Nephron (organoid): ENCODE measurements at regions not wholly inside any gene's neighbourhood (a gene's known extent, or its start where the extent isn't known, plus 50 kb on each side); places are given as distances from the start of the nearest gene placed in this dataset.

Experiments
- H3K27ac Mint-ChIP-seq, 3 experiments: 2 replicates each; pipeline ENCODE4 v1.8.0; 2020; ENCODE audit warnings: mixed read lengths in 3 of 3, mild to moderate bottlenecking in 2 of 3, moderate library complexity in 1 of 3
- H3K27me3 Mint-ChIP-seq: 2 replicates; pipeline ENCODE4 v1.8.0; 2021; ENCODE audit warnings: low read depth, mild to moderate bottlenecking, moderate library complexity, mixed read lengths
- H3K36me3 Mint-ChIP-seq: 2 replicates; pipeline ENCODE4 v1.8.0; 2020; ENCODE audit warnings: low read depth, mixed read lengths
- H3K4me1 Mint-ChIP-seq: 2 replicates; pipeline ENCODE4 v1.8.0; 2020; ENCODE audit warnings: mixed read lengths
- H3K4me3 Mint-ChIP-seq, 3 experiments: 2 replicates each; pipeline ENCODE4 v1.8.0; 2020; ENCODE audit warnings: mild to moderate bottlenecking in 3 of 3, mixed read lengths in 3 of 3, moderate library complexity in 2 of 3
- H3K9me3 Mint-ChIP-seq: 2 replicates; pipeline ENCODE4 v1.8.0; 2020; ENCODE audit warnings: mixed read lengths
- CTCF ChIP-seq, 3 experiments: fragments of 200-600 bp; sonication (generic); IDR thresholded peaks; one replicate each; pipeline ENCODE4 v1.5.0; 2021; ENCODE audit warnings: antibody characterized with exemption in 3 of 3; ENCODE audit not compliant: unreplicated experiment in 3 of 3

GRCh38 chr4:37540486-37540885 is 145.7 kb downstream of the RELL1 start:
- Mint-ChIP-seq H3K9me3 (peaks cover 2% of the 10 kb centered on the region), H3K4me3 (no peak overlapping the region), H3K27me3 (peaks cover 6% of the 10 kb centered on the region), H3K4me1 (peaks cover 12% of the 10 kb centered on the region), H3K36me3 (peaks cover under 1% of the 10 kb centered on the region), H3K27ac (peak overlapping the region in 2 of 3 experiments; percentile 7 to 68)
- no peak for TF ChIP-seq CTCF (IDR thresholded peaks at IDR 0.05; ENCODE audit: unreplicated experiment in 3 of 3)

GRCh38 chr4:37538931-37539330 is 147.2 kb downstream of the RELL1 start:
- Mint-ChIP-seq H3K27me3 (peaks cover 2% of the 10 kb centered on the region), H3K36me3 (no peaks in the 10 kb centered on the region), H3K9me3 (no peaks in the 10 kb centered on the region), H3K27ac (no peak overlapping the region), H3K4me1 (peaks cover 12% of the 10 kb centered on the region), H3K4me3 (no peak overlapping the region)
- TF ChIP-seq CTCF (IDR thresholded peaks at IDR 0.05; ENCODE audit: unreplicated experiment in 3 of 3), result no peak

- H3K4me3 Mint-ChIP-seq, result no peak overlapping the region
- no peaks in the 10 kb centered on the region for H3K36me3 Mint-ChIP-seq
- H3K27me3 Mint-ChIP-seq, result no peaks in the 10 kb centered on the region
- H3K9me3 Mint-ChIP-seq, result no peaks in the 10 kb centered on the region
- no peak overlapping the region for H3K27ac Mint-ChIP-seq
- peaks cover 12% of the 10 kb centered on the region for H3K4me1 Mint-ChIP-seq
- no peak for TF ChIP-seq CTCF (IDR thresholded peaks at IDR 0.05; ENCODE audit: unreplicated experiment in 3 of 3)
These were observed 148.7 kb downstream of the RELL1 start for GRCh38 chr4:37537484-37537883.

- Mint-ChIP-seq H3K4me1 (peaks cover 7% of the 10 kb centered on the region), H3K36me3 (no peaks in the 10 kb centered on the region), H3K27ac (no peak overlapping the region), H3K4me3 (no peak overlapping the region), H3K27me3 (no peaks in the 10 kb centered on the region), H3K9me3 (no peaks in the 10 kb centered on the region)
- no peak for TF ChIP-seq CTCF (IDR thresholded peaks at IDR 0.05; ENCODE audit: unreplicated experiment in 3 of 3)
These were observed 150.3 kb downstream of the RELL1 start for GRCh38 chr4:37535872-37536271.

GRCh38 chr4:37533286-37534033 is 152.7 kb downstream of the RELL1 start:
- Mint-ChIP-seq H3K27me3 (no peaks in the 10 kb centered on the region), H3K27ac (no peak overlapping the region), H3K4me3 (no peak overlapping the region), H3K36me3 (no peaks in the 10 kb centered on the region), H3K9me3 (no peaks in the 10 kb centered on the region), H3K4me1 (no peaks in the 10 kb centered on the region)
- no peak for TF ChIP-seq CTCF (IDR thresholded peaks at IDR 0.05; ENCODE audit: unreplicated experiment in 3 of 3)

GRCh38 chr4:37531151-37531550 is 155.0 kb downstream of the RELL1 start:
- H3K4me1 Mint-ChIP-seq, result no peaks in the 10 kb centered on the region
- H3K36me3 Mint-ChIP-seq, result no peaks in the 10 kb centered on the region
- no peak overlapping the region for H3K4me3 Mint-ChIP-seq

More at GRCh38 chr4:37531151-37531550, 155.0 kb downstream of the RELL1 start:
- TF ChIP-seq CTCF (IDR thresholded peaks at IDR 0.05; ENCODE audit: unreplicated experiment in 3 of 3), result no peak
- no peak overlapping the region for H3K27ac Mint-ChIP-seq
- no peaks in the 10 kb centered on the region for H3K27me3 Mint-ChIP-seq
- no peaks in the 10 kb centered on the region for H3K9me3 Mint-ChIP-seq
